Cardiac fibroblast (primary cell): ENCODE measurements at regions not wholly inside any gene's neighbourhood (a gene's known extent, or its start where the extent isn't known, plus 50 kb on each side); places are given as distances from the start of the nearest gene placed in this dataset.

Experiments used
- DNase-seq, 2 donors: peaks; one replicate each; pipeline versions ENCODE4 v3.0.0 to v3.0.0-alpha.2; 2010; ENCODE audit warnings: low read depth in 2 of 2
- H3K4me3 ChIP-seq, 2 donors: replicated peaks in 1 of 2; 1 replicate in 1 of 2; 2 replicates in 1 of 2; pipeline ENCODE4 v1.5.1; 2011; ENCODE audit warnings: low read depth in 2 of 2, low read length in 2 of 2, mild to moderate bottlenecking in 2 of 2, moderate library complexity in 1 of 2
- CTCF ChIP-seq: IDR thresholded peaks from one replicate; pipeline ENCODE4 v1.5.1; 2011; ENCODE audit warnings: low read depth, mild to moderate bottlenecking, low read length, inconsistent platforms

DNA sequence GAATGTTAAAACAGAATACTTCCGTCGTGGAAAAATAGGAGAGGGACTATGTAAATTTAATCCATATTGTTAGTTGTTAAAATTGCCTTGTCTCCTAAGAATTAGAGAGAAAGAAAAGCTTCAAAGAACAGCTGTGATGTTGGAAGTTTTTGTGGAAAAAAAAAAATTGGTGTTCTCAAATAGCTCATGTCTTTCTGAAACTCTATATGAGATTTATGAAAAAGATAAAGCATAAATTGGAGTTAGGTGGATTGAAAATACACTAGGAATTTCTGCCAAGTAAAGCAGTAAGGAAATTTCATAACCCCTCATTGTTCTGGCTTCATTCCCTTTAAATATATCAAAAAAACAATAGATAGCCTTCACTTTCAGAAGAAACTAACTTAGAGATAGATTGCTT, 274.0 kb upstream of the ADAMTS5 start:
- no peak overlapping the region for H3K4me3 ChIP-seq
- TF ChIP-seq CTCF = no peak
- DNase-seq = peak in 1 of 2 donors; percentile 47

DNA sequence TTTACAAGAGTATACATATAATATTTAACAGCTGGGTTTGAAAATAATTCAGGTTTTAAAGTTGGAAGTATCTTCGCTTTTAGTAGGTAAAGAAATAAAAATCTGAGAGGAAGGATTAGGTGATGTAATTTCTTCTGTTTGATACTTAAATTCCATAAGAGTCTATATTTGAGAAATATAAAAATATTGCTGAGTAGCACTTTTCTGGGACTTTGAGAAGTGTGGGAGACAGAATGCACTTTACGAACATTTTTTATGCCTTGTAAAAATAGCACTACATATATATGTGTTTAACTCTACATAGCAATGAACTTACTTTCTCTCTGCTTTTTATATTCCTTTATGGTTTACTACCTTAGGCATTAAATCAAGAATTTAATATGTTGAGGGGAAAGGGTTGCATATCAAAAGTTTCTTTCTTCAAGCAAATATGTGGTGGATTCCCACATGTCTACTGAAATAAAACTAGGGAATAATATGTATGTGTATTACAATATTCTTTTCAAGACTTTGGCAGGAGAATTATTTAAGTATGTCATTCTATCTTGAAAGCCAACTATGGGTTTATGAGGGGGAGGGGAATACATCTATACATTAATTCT, 266.7 kb upstream of the ADAMTS5 start:
- no peak for TF ChIP-seq CTCF
- no peak for DNase-seq
- H3K4me3 ChIP-seq = no peak overlapping the region

GRCh38 chr21:27225940-27226339, 259.1 kb upstream of the ADAMTS5 start:
- TF ChIP-seq CTCF = no peak
- DNase-seq = no peak
- no peak overlapping the region for H3K4me3 ChIP-seq

- no peak for TF ChIP-seq CTCF
- peak; percentile 21 to 66 for DNase-seq
- H3K4me3 ChIP-seq = no peak overlapping the region
Observed at GRCh38 chr21:27225151-27225550, 258.3 kb upstream of the ADAMTS5 start.

DNA sequence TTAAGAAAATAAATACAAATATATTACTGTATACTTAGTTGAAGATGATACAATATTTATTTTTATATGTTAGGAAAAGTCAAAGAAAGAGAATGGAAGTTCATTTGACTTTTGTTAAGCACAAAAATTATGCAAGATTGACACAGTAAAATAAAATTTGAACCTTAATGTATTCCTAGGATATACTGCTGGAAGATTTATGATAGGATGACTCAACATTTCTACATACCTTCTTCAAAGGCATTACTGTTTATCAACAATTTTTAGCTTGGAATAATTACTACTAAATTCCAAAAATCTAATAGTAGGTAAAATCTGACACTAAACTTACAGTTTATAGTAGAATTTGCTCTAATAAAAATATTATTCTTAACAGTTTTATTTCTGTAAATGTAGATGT, 257.3 kb upstream of the ADAMTS5 start:
- no peak for DNase-seq
- no peak overlapping the region for H3K4me3 ChIP-seq
- TF ChIP-seq CTCF = no peak

DNA sequence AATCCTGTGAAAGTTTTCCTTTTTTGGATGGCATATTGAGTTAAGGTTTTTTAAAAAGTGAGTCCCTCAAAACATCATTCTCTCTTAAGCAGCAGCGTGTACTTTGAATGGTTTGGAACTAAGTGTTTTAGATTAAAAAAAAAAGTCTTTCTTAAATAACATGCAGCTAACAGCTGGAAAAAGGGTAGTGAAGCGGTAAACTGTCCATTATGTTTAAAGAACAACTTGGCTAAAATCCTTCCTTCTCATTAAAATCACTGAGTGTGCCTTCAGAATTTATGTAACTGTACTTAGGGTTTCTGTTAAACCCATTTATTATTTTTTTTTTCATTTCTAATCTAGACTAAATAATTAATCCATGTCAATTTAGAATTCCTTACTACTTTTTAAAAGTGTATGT, 254.2 kb upstream of the ADAMTS5 start:
- no peak for TF ChIP-seq CTCF
- DNase-seq = no peak

DNA sequence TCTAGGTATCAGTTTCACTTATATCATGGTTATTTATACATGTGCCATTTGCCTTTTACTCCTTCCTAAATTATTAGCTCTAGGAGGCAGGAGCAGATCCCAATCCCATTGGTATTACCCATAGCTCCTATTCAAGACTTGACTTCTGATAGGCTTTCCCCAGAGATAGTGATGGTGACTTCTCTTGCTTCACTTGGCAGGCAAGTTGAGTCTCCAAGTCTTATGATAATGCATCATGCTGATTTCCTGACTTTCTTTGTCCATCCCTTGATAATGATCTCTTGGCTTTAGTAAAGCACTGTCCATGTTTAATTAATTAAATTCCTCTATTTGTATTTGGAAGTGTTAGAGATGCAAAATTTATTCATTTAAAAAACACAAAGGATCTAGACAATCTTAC, 253.5 kb upstream of the ADAMTS5 start:
- peak in 1 of 2 donors; percentile 32 for DNase-seq
- H3K4me3 ChIP-seq = no peak overlapping the region
- no peak for TF ChIP-seq CTCF

More for the DNA sequence above, 254.2 kb upstream of the ADAMTS5 start:
- H3K4me3 ChIP-seq = no peak overlapping the region
